Astrocyte (in vitro differentiated cells and primary cell): ENCODE measurements at regions not wholly inside any gene's neighbourhood (a gene's known extent, or its start where the extent isn't known, plus 50 kb on each side); places are given as distances from the start of the nearest gene placed in this dataset.
"Not testable (repeated sequence)": the region's sequence is repeated elsewhere in the genome, so short reads cannot be mapped to it uniquely, and the experiment has no call there.

Experiments used
- DNase-seq: peaks from one replicate; pipeline ENCODE4 v3.0.0-alpha.2; 2010; ENCODE audit warnings: low read depth
- FAIRE-seq: peaks from 2 replicates; lab custom pipeline; 2011; peaks lifted over from hg19 to GRCh38; lab: Jason Lieb, UNC
- H2AFZ ChIP-seq: 2 replicates; pipeline ENCODE4 v1.6.0; 2012; ENCODE audit warnings: low read depth, low read length, inconsistent platforms
- H3K27ac ChIP-seq: 2 replicates; pipeline ENCODE4 v1.5.1; 2011; ENCODE audit warnings: low read depth, low read length, inconsistent platforms
- H3K27me3 ChIP-seq: 2 replicates; pipeline ENCODE4 v1.6.0; 2011; ENCODE audit warnings: low read length, inconsistent platforms; ENCODE audit not compliant: insufficient read depth
- H3K36me3 ChIP-seq: 2 replicates; pipeline ENCODE4 v1.5.1; 2011; ENCODE audit warnings: low read length, inconsistent platforms; ENCODE audit not compliant: insufficient read depth
- H3K4me1 ChIP-seq: 2 replicates; pipeline ENCODE4 v1.5.1; 2011; ENCODE audit warnings: low read length, inconsistent platforms; ENCODE audit not compliant: insufficient read depth
- H3K4me2 ChIP-seq: 2 replicates; pipeline ENCODE4 v1.6.0; 2012; ENCODE audit warnings: low read length, inconsistent platforms
- H3K4me3 ChIP-seq: 2 replicates; pipeline ENCODE4 v1.5.1; 2011; ENCODE audit warnings: low read depth, mild to moderate bottlenecking, low read length, inconsistent platforms; ENCODE audit not compliant: insufficient read depth
- H3K79me2 ChIP-seq: 2 replicates; pipeline ENCODE4 v1.6.0; 2012; ENCODE audit warnings: mild to moderate bottlenecking, low read length, inconsistent platforms; ENCODE audit not compliant: insufficient read depth
- H3K9ac ChIP-seq: 2 replicates; pipeline ENCODE4 v1.6.0; 2012; ENCODE audit warnings: mild to moderate bottlenecking, low read length, inconsistent platforms
- H3K9me3 ChIP-seq: 2 replicates; pipeline ENCODE4 v1.5.1; 2012; ENCODE audit warnings: low read depth, mild to moderate bottlenecking, low read length, inconsistent platforms; ENCODE audit not compliant: insufficient read depth
- H4K20me1 ChIP-seq: 2 replicates; pipeline ENCODE4 v1.6.0; 2012; ENCODE audit warnings: low read length, inconsistent platforms; ENCODE audit not compliant: insufficient read depth
- H3K27ac Mint-ChIP-seq: one replicate; pipeline ENCODE4 v1.8.0; 2021; ENCODE audit warnings: mild to moderate bottlenecking, mixed read lengths; ENCODE audit not compliant: unreplicated experiment
- H3K27me3 Mint-ChIP-seq: one replicate; pipeline ENCODE4 v1.8.0; 2021; ENCODE audit warnings: low read depth, mixed read lengths; ENCODE audit not compliant: unreplicated experiment
- H3K36me3 Mint-ChIP-seq: one replicate; pipeline ENCODE4 v1.8.0; 2021; ENCODE audit warnings: low read depth, mixed read lengths; ENCODE audit not compliant: unreplicated experiment
- H3K4me1 Mint-ChIP-seq: one replicate; pipeline ENCODE4 v1.8.0; 2021; ENCODE audit warnings: low read depth, mixed read lengths; ENCODE audit not compliant: unreplicated experiment
- H3K4me3 Mint-ChIP-seq: one replicate; pipeline ENCODE4 v1.8.0; 2021; ENCODE audit warnings: mild to moderate bottlenecking, moderate library complexity, mixed read lengths; ENCODE audit not compliant: unreplicated experiment
- H3K9me3 Mint-ChIP-seq: one replicate; pipeline ENCODE4 v1.8.0; 2021; ENCODE audit warnings: mild to moderate bottlenecking, mixed read lengths; ENCODE audit not compliant: unreplicated experiment
- CTCF ChIP-seq: IDR thresholded peaks from 2 replicates; pipeline ENCODE4 v1.5.1; 2011; ENCODE audit warnings: low read depth, mild to moderate bottlenecking, inconsistent platforms, low read length, moderate library complexity; ENCODE audit not compliant: insufficient read depth
- EZH2 ChIP-seq: IDR thresholded peaks from 2 replicates; pipeline ENCODE4 v1.6.1; 2012; ENCODE audit warnings: mild to moderate bottlenecking, low read length, inconsistent platforms; ENCODE audit not compliant: insufficient read depth

GRCh38 chr10:118960157-118961090 is 69.1 kb upstream of the NANOS1 start:
- Mint-ChIP-seq H3K36me3 (peaks cover 2% of the 10 kb centered on the region), H3K27me3 (peaks cover 19% of the 10 kb centered on the region), H3K4me3 (no peak overlapping the region), H3K27ac (no peak overlapping the region), H3K9me3 (peaks cover 11% of the 10 kb centered on the region), H3K4me1 (peaks cover 12% of the 10 kb centered on the region)
- H3K27me3 ChIP-seq, result peaks cover 2% of the 10 kb centered on the region
- H3K36me3 ChIP-seq, result no peaks in the 10 kb centered on the region
- H4K20me1 ChIP-seq, result no peaks in the 10 kb centered on the region
- H3K4me3 ChIP-seq, result no peak overlapping the region
- no peak overlapping the region for H3K9ac ChIP-seq
- TF ChIP-seq CTCF, result no peak
- TF ChIP-seq EZH2, result no peak
- no peak overlapping the region for H3K4me2 ChIP-seq
- no peaks in the 10 kb centered on the region for H3K79me2 ChIP-seq
- no peaks in the 10 kb centered on the region for H3K9me3 ChIP-seq
- H2AFZ ChIP-seq, result no peak overlapping the region
- no peaks in the 10 kb centered on the region for H3K4me1 ChIP-seq
- H3K27ac ChIP-seq, result no peak overlapping the region
- DNase-seq (no peak), FAIRE-seq (no peak)

GRCh38 chr10:118961436-118961835 is 68.1 kb upstream of the NANOS1 start:
- Mint-ChIP-seq H3K4me3 (no peak overlapping the region), H3K27me3 (peaks cover 13% of the 10 kb centered on the region), H3K9me3 (peaks cover 11% of the 10 kb centered on the region), H3K27ac (no peak overlapping the region), H3K36me3 (peaks cover 2% of the 10 kb centered on the region), H3K4me1 (peaks cover 12% of the 10 kb centered on the region)
- no peaks in the 10 kb centered on the region for H3K36me3 ChIP-seq
- TF ChIP-seq EZH2, result no peak
- no peak for TF ChIP-seq CTCF
- H3K4me3 ChIP-seq, result no peak overlapping the region
- H3K4me1 ChIP-seq, result no peaks in the 10 kb centered on the region
- DNase-seq, result no peak
- FAIRE-seq, result no peak
- no peak overlapping the region for H2AFZ ChIP-seq
- no peak overlapping the region for H3K27ac ChIP-seq
- H3K4me2 ChIP-seq, result no peak overlapping the region
- no peaks in the 10 kb centered on the region for H3K79me2 ChIP-seq
- no peaks in the 10 kb centered on the region for H3K27me3 ChIP-seq
- H3K9ac ChIP-seq, result no peak overlapping the region
- no peaks in the 10 kb centered on the region for H4K20me1 ChIP-seq
- no peaks in the 10 kb centered on the region for H3K9me3 ChIP-seq

- not testable (repeated sequence) for H3K4me3 ChIP-seq, H3K4me3 Mint-ChIP-seq, H3K4me2 ChIP-seq, H3K27ac ChIP-seq, H3K27ac Mint-ChIP-seq, DNase-seq, H3K36me3 ChIP-seq, H4K20me1 ChIP-seq, H3K27me3 ChIP-seq, H3K9me3 ChIP-seq, H2AFZ ChIP-seq, H3K9ac ChIP-seq, H3K4me1 ChIP-seq, H3K36me3 Mint-ChIP-seq, H3K79me2 ChIP-seq, FAIRE-seq
- Mint-ChIP-seq H3K4me1 (peaks cover 12% of the 10 kb centered on the region), H3K27me3 (peaks cover 17% of the 10 kb centered on the region), H3K9me3 (peaks cover 11% of the 10 kb centered on the region)
Observed at GRCh38 chr10:118962331-118962868, 67.1 kb upstream of the NANOS1 start.
